ENCODE measurements at regions not wholly inside any gene's neighbourhood (a gene's known extent, or its start where the extent isn't known, plus 50 kb on each side); places are given as distances from the start of the nearest gene placed in this dataset.

- DNase-seq (ENCODE audit: low read depth, low spot score) = no peak
Observed at GRCh38 chr15:70348581-70349344, 251.0 kb upstream of the TLE3 start.

GRCh38 chr15:70348226-70348543 is 250.5 kb upstream of the TLE3 start:
- no peak for DNase-seq (ENCODE audit: low read depth, low spot score)

- no peak for DNase-seq (ENCODE audit: low read depth, low spot score)
Observed at GRCh38 chr15:70347321-70348225, 249.9 kb upstream of the TLE3 start.

GRCh38 chr15:70345251-70346019 is 247.7 kb upstream of the TLE3 start:
- no peak for DNase-seq (ENCODE audit: low read depth, low spot score)

- no peak for DNase-seq (ENCODE audit: low read depth, low spot score)
Observed at GRCh38 chr15:70344666-70345065, 246.9 kb upstream of the TLE3 start.

GRCh38 chr15:70343961-70344621 is 246.4 kb upstream of the TLE3 start:
- DNase-seq (ENCODE audit: low read depth, low spot score) = no peak

GRCh38 chr15:70342554-70343548 is 245.1 kb upstream of the TLE3 start:
- DNase-seq (ENCODE audit: low read depth, low spot score) = no peak

- DNase-seq (ENCODE audit: low read depth, low spot score) = no peak
Observed at GRCh38 chr15:70342141-70342540, 244.4 kb upstream of the TLE3 start.

GRCh38 chr15:70341566-70341965 is 243.8 kb upstream of the TLE3 start:
- DNase-seq (ENCODE audit: low read depth, low spot score) = no peak

- DNase-seq (ENCODE audit: low read depth, low spot score) = no peak
Observed at GRCh38 chr15:70340494-70340870, 242.8 kb upstream of the TLE3 start.

- DNase-seq (ENCODE audit: low read depth, low spot score) = no peak
Observed at GRCh38 chr15:70339571-70340493, 242.1 kb upstream of the TLE3 start.

- DNase-seq (ENCODE audit: low read depth, low spot score) = no peak
Observed at GRCh38 chr15:70337277-70338186, 239.8 kb upstream of the TLE3 start.

GRCh38 chr15:70336425-70337009 is 238.8 kb upstream of the TLE3 start:
- DNase-seq (ENCODE audit: low read depth, low spot score) = no peak

GRCh38 chr15:70334286-70334685 is 236.6 kb upstream of the TLE3 start:
- no peak for DNase-seq (ENCODE audit: low read depth, low spot score)

GRCh38 chr15:70329179-70329578 is 231.5 kb upstream of the TLE3 start:
- DNase-seq (ENCODE audit: low read depth, low spot score) = no peak

GRCh38 chr15:70328679-70329115 is 231.0 kb upstream of the TLE3 start:
- DNase-seq (ENCODE audit: low read depth, low spot score) = no peak

GRCh38 chr15:70327856-70328678 is 230.3 kb upstream of the TLE3 start:
- DNase-seq (ENCODE audit: low read depth, low spot score) = no peak

Data from iPS DF 19.7 (cell line).